ENCODE measurements at regions not wholly inside any gene's neighbourhood (a gene's known extent, or its start where the extent isn't known, plus 50 kb on each side); places are given as distances from the start of the nearest gene placed in this dataset.
"Not testable (repeated sequence)": the region's sequence is repeated elsewhere in the genome, so short reads cannot be mapped to it uniquely, and the experiment has no call there.

GRCh38 chr4:27791640-27792039 is 931.0 kb downstream of the STIM2 start:
- H2AFZ ChIP-seq (ENCODE audit: low read length): no peak overlapping the region
- H3K4me3 ChIP-seq (ENCODE audit: insufficient read depth, low read length): no peak overlapping the region
- H4K20me1 ChIP-seq (ENCODE audit: insufficient read depth, low read length): no peaks in the 10 kb centered on the region
- H3K4me2 ChIP-seq (ENCODE audit: insufficient read depth, low read length): no peak overlapping the region
- H3K4me1 ChIP-seq (ENCODE audit: insufficient read depth, low read length): no peaks in the 10 kb centered on the region
- H3K27me3 ChIP-seq (ENCODE audit: insufficient read depth, low read length): no peaks in the 10 kb centered on the region
- DNase-seq (ENCODE audit: insufficient read length, low spot score, missing footprints): no peak
- H3K9me3 ChIP-seq (ENCODE audit: low read depth, low read length): no peaks in the 10 kb centered on the region
- no peaks in the 10 kb centered on the region for H3K79me2 ChIP-seq (ENCODE audit: insufficient read depth, low read length)
- no peaks in the 10 kb centered on the region for H3K36me3 ChIP-seq (ENCODE audit: insufficient read depth, low read length)
- H3K27ac ChIP-seq (ENCODE audit: low read depth, low read length): no peak overlapping the region
- no peak for TF ChIP-seq CTCF (IDR thresholded peaks at IDR 0.05; ENCODE audit: extremely low read depth, low read depth, low read length)

- DNase-seq (ENCODE audit: insufficient read length, low spot score, missing footprints): no peak
- Histone ChIP-seq H3K4me1 (ENCODE audit: insufficient read depth, low read length) (no peaks in the 10 kb centered on the region), H3K4me3 (ENCODE audit: insufficient read depth, low read length) (no peak overlapping the region), H3K4me2 (ENCODE audit: insufficient read depth, low read length) (no peak overlapping the region), H3K27ac (ENCODE audit: low read depth, low read length) (no peak overlapping the region), H4K20me1 (ENCODE audit: insufficient read depth, low read length) (no peaks in the 10 kb centered on the region), H3K79me2 (ENCODE audit: insufficient read depth, low read length) (no peaks in the 10 kb centered on the region), H2AFZ (ENCODE audit: low read length) (no peak overlapping the region), H3K36me3 (ENCODE audit: insufficient read depth, low read length) (no peaks in the 10 kb centered on the region), H3K9me3 (ENCODE audit: low read depth, low read length) (peaks cover 4% of the 10 kb centered on the region), H3K27me3 (ENCODE audit: insufficient read depth, low read length) (no peaks in the 10 kb centered on the region)
- TF ChIP-seq CTCF (IDR thresholded peaks at IDR 0.05; ENCODE audit: extremely low read depth, low read depth, low read length): no peak
Observed at GRCh38 chr4:27807207-27807606, 946.6 kb downstream of the STIM2 start.

GRCh38 chr4:27811948-27812347 is 951.3 kb downstream of the STIM2 start:
- TF ChIP-seq CTCF (IDR thresholded peaks at IDR 0.05; ENCODE audit: extremely low read depth, low read depth, low read length): no peak
- H3K79me2 ChIP-seq (ENCODE audit: insufficient read depth, low read length): no peaks in the 10 kb centered on the region
- H3K27me3 ChIP-seq (ENCODE audit: insufficient read depth, low read length): no peaks in the 10 kb centered on the region
- H3K9me3 ChIP-seq (ENCODE audit: low read depth, low read length): peaks cover 2% of the 10 kb centered on the region
- H3K4me3 ChIP-seq (ENCODE audit: insufficient read depth, low read length): no peak overlapping the region
- H4K20me1 ChIP-seq (ENCODE audit: insufficient read depth, low read length): no peaks in the 10 kb centered on the region
- H3K36me3 ChIP-seq (ENCODE audit: insufficient read depth, low read length): no peaks in the 10 kb centered on the region
- H2AFZ ChIP-seq (ENCODE audit: low read length): no peak overlapping the region
- H3K4me1 ChIP-seq (ENCODE audit: insufficient read depth, low read length): no peaks in the 10 kb centered on the region
- no peak overlapping the region for H3K27ac ChIP-seq (ENCODE audit: low read depth, low read length)
- no peak overlapping the region for H3K4me2 ChIP-seq (ENCODE audit: insufficient read depth, low read length)
- no peak for DNase-seq (ENCODE audit: insufficient read length, low spot score, missing footprints)

- H3K9me3 ChIP-seq (ENCODE audit: low read depth, low read length); H3K4me3 ChIP-seq (ENCODE audit: insufficient read depth, low read length); H3K79me2 ChIP-seq (ENCODE audit: insufficient read depth, low read length); H3K36me3 ChIP-seq (ENCODE audit: insufficient read depth, low read length); H3K27ac ChIP-seq (ENCODE audit: low read depth, low read length); H3K4me2 ChIP-seq (ENCODE audit: insufficient read depth, low read length); H4K20me1 ChIP-seq (ENCODE audit: insufficient read depth, low read length); H3K27me3 ChIP-seq (ENCODE audit: insufficient read depth, low read length); DNase-seq (ENCODE audit: insufficient read length, low spot score, missing footprints); H2AFZ ChIP-seq (ENCODE audit: low read length); H3K4me1 ChIP-seq (ENCODE audit: insufficient read depth, low read length): not testable (repeated sequence)
Observed at GRCh38 chr4:27813226-27813625, 952.6 kb downstream of the STIM2 start.

- not testable (repeated sequence) for H3K27me3 ChIP-seq (ENCODE audit: insufficient read depth, low read length); H3K4me3 ChIP-seq (ENCODE audit: insufficient read depth, low read length); H4K20me1 ChIP-seq (ENCODE audit: insufficient read depth, low read length); DNase-seq (ENCODE audit: insufficient read length, low spot score, missing footprints); H3K9me3 ChIP-seq (ENCODE audit: low read depth, low read length); H3K79me2 ChIP-seq (ENCODE audit: insufficient read depth, low read length); H2AFZ ChIP-seq (ENCODE audit: low read length); H3K4me1 ChIP-seq (ENCODE audit: insufficient read depth, low read length); H3K36me3 ChIP-seq (ENCODE audit: insufficient read depth, low read length); H3K4me2 ChIP-seq (ENCODE audit: insufficient read depth, low read length); H3K27ac ChIP-seq (ENCODE audit: low read depth, low read length)
Observed at GRCh38 chr4:27813699-27814425, 953.2 kb downstream of the STIM2 start.
